ENCODE measurements at regions not wholly inside any gene's neighbourhood (a gene's known extent, or its start where the extent isn't known, plus 50 kb on each side); places are given as distances from the start of the nearest gene placed in this dataset.

DNA sequence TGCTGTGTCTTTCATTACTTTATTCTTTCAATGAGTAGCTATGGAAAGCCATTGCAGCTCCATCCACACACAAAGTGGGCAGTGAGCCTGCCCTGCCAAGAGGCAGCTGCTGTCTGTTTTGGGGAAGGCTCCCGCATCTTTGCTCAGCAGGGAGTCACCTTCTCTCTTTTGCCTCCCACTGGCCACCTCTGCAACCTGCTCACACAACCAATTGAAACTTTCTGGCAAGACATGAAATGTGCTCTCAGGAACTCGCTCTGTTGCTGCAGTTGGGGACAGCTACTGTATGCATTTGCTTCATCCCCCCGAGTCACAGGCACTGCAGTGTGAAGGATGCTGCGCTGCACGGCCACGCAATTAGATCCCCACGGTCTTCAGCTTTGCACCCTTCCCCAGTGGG, 244.8 kb upstream of the NFE2L3 start:
- Histone ChIP-seq H3K9me3 (ENCODE audit: control insufficient read depth, low read length) (no peaks in the 10 kb centered on the region), H3K4me3 (ENCODE audit: low read depth, low read length) (no peak overlapping the region), H3K27ac (no peak overlapping the region), H3K4me2 (ENCODE audit: low read length) (no peak overlapping the region), H3K79me2 (no peaks in the 10 kb centered on the region), H3K27me3 (ENCODE audit: control insufficient read depth, insufficient read depth, low read length) (no peaks in the 10 kb centered on the region), H3K9ac (no peak overlapping the region), H3K36me3 (ENCODE audit: control insufficient read depth, insufficient read depth, low read length) (no peaks in the 10 kb centered on the region), H2AFZ (no peak overlapping the region), H3K4me1 (no peaks in the 10 kb centered on the region)
- no peak for TF ChIP-seq CTCF (IDR thresholded peaks at IDR 0.05)

GRCh38 chr7:25907731-25908130, 244.3 kb upstream of the NFE2L3 start:
- no peak overlapping the region for H2AFZ ChIP-seq
- no peak overlapping the region for H3K27ac ChIP-seq
- H3K36me3 ChIP-seq (ENCODE audit: control insufficient read depth, insufficient read depth, low read length), result no peaks in the 10 kb centered on the region
- no peaks in the 10 kb centered on the region for H3K27me3 ChIP-seq (ENCODE audit: control insufficient read depth, insufficient read depth, low read length)
- no peaks in the 10 kb centered on the region for H3K4me1 ChIP-seq
- no peak overlapping the region for H3K9ac ChIP-seq
- H3K79me2 ChIP-seq, result no peaks in the 10 kb centered on the region
- H3K9me3 ChIP-seq (ENCODE audit: control insufficient read depth, low read length), result no peaks in the 10 kb centered on the region
- no peak overlapping the region for H3K4me3 ChIP-seq (ENCODE audit: low read depth, low read length)
- H3K4me2 ChIP-seq (ENCODE audit: low read length), result no peak overlapping the region
- no peak for TF ChIP-seq CTCF (IDR thresholded peaks at IDR 0.05)

- Histone ChIP-seq H3K4me2 (ENCODE audit: low read length) (no peak overlapping the region), H3K4me3 (ENCODE audit: low read depth, low read length) (no peak overlapping the region), H3K79me2 (no peaks in the 10 kb centered on the region), H3K27me3 (ENCODE audit: control insufficient read depth, insufficient read depth, low read length) (no peaks in the 10 kb centered on the region), H3K27ac (no peak overlapping the region), H3K9me3 (ENCODE audit: control insufficient read depth, low read length) (no peaks in the 10 kb centered on the region), H2AFZ (no peak overlapping the region), H3K9ac (no peak overlapping the region), H3K4me1 (peaks cover 1% of the 10 kb centered on the region), H3K36me3 (ENCODE audit: control insufficient read depth, insufficient read depth, low read length) (no peaks in the 10 kb centered on the region)
- TF ChIP-seq CTCF (IDR thresholded peaks at IDR 0.05), result no peak
Observed at GRCh38 chr7:25908154-25908949, 243.6 kb upstream of the NFE2L3 start.

- TF ChIP-seq CTCF (IDR thresholded peaks at IDR 0.05), result no peak
- Histone ChIP-seq H3K27me3 (ENCODE audit: control insufficient read depth, insufficient read depth, low read length) (no peaks in the 10 kb centered on the region), H2AFZ (no peak overlapping the region)
Observed at GRCh38 chr7:25911738-25912607, 240.0 kb upstream of the NFE2L3 start.

More at GRCh38 chr7:25911738-25912607, 240.0 kb upstream of the NFE2L3 start:
- H3K79me2 ChIP-seq, result no peaks in the 10 kb centered on the region
- H3K4me2 ChIP-seq (ENCODE audit: low read length), result no peak overlapping the region
- no peaks in the 10 kb centered on the region for H3K9me3 ChIP-seq (ENCODE audit: control insufficient read depth, low read length)
- no peaks in the 10 kb centered on the region for H3K36me3 ChIP-seq (ENCODE audit: control insufficient read depth, insufficient read depth, low read length)
- peaks cover 5% of the 10 kb centered on the region for H3K4me1 ChIP-seq
- no peak overlapping the region for H3K27ac ChIP-seq
- H3K9ac ChIP-seq, result no peak overlapping the region
- no peak overlapping the region for H3K4me3 ChIP-seq (ENCODE audit: low read depth, low read length)
